ENCODE measurements at regions not wholly inside any gene's neighbourhood (a gene's known extent, or its start where the extent isn't known, plus 50 kb on each side); places are given as distances from the start of the nearest gene placed in this dataset.

DNA sequence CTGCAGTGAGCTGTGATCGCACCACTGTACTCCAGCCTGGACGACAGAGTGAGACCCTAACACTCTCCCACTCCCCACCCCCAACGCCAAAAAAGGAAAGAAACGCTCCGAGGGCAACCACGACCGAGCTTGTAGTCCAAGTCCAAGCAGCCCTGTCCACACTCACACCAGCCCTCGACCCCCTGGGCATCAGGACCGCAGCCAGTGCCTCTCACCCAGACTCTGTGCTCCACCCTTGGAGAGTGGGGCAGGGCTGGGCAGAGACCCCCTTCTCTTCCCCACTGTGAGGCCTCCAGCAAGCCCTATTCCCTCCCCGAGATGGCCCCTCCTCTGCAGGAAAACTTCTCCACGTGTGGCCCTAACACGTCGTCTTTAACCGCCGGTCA is 82.6 kb downstream of the FOXL3 start:
- TF ChIP-seq, protein P1, sequence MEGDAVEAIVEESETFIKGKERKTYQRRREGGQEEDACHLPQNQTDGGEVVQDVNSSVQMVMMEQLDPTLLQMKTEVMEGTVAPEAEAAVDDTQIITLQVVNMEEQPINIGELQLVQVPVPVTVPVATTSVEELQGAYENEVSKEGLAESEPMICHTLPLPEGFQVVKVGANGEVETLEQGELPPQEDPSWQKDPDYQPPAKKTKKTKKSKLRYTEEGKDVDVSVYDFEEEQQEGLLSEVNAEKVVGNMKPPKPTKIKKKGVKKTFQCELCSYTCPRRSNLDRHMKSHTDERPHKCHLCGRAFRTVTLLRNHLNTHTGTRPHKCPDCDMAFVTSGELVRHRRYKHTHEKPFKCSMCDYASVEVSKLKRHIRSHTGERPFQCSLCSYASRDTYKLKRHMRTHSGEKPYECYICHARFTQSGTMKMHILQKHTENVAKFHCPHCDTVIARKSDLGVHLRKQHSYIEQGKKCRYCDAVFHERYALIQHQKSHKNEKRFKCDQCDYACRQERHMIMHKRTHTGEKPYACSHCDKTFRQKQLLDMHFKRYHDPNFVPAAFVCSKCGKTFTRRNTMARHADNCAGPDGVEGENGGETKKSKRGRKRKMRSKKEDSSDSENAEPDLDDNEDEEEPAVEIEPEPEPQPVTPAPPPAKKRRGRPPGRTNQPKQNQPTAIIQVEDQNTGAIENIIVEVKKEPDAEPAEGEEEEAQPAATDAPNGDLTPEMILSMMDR (IDR thresholded peaks at IDR 0.05; ENCODE audit: control insufficient read depth, extremely low read depth, insufficient read depth): no peak
- no peak overlapping the region for H3K4me3 ChIP-seq (ENCODE audit: low read depth, low read length)
- no peak for DNase-seq (ENCODE audit: low read depth)

DNA sequence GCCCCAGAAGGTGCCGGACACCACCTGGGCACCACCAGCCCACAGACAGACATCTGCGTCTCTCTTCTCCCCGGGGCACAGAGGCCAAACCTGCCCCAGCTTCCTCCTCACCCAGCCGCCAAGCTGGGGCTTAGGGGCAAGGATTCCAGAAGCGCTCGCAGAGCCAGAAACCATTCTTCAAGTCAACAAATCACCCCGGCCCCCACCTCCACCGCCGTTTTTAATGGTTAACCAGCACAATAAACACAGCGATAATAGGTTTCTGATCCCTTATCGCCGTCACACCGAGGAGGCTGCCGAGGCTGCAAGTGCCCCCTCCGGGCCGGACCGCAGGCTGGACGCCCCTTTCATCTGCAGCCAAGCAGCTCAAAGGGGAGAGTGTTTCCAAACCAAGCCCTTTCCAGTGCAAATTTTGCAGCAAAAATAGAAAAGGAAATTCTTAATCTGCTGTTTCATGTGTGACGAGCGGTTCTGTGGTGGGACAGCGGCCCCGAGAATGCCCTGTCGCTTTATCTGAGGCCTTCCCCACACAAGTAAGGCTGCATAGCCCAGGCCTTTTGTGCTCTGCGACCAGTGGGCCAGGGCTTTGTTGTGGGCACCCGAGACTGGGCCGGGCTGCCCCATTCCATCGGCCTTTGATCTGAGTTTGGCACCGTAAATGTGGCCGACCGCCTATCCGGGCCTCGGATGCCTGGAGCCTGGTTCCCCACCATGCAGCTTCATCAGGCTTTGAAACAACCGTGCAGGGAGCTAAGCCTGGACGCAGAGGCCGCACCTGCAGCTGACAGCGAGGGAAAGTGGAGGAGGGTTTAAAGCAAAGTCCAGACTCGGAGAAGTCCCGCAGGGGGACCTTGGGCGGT is 83.2 kb downstream of the FOXL3 start:
- TF ChIP-seq, protein P1 (IDR thresholded peaks at IDR 0.05; ENCODE audit: control insufficient read depth, extremely low read depth, insufficient read depth): no peak
- no peak for DNase-seq (ENCODE audit: low read depth)
- no peak overlapping the region for H3K4me3 ChIP-seq (ENCODE audit: low read depth, low read length)

DNA sequence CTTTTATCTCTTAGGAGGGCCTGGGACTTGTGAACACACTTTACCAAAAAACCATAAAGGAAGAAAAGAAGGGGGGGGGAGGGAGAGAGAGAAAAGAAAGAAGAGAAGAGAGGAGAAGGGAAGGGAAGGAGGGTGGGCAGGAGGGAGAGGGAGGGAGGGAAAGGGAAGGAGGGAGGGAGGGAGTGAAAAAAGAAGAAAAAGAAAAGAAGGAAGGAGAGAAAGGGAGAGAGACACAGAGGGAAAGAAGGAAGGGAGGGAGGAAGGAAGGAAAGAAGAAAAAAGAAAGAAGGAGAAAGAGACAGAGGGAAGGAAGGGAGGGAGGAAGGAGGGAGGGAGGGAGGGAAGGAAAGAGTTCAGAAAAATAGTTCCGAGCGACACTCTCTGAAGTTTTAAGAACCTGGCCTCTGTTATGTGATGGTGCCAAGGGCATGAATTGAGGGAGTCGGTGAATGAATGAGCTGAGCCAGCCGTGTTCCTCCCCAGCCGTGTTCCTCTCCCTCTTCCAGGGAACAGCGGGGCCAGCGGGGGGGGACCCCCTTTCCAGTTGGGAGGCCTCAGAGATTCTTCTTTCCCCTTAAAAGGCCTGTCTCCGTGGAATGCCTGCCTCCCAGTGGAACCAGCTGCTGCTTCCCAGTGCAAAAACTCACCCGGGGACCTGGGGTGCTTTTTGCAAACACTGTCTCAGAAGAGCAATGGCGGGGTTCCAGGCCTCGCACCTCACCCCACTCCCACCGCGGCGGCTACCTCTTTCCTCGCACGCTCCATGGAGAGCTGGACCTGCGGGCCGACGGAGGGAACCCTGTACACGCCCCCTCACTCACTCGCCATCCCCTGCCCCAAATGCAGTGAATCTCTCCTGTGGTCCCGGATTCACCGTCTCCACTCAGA is 84.1 kb downstream of the FOXL3 start:
- no peak for DNase-seq (ENCODE audit: low read depth)
- TF ChIP-seq, protein P1 (IDR thresholded peaks at IDR 0.05; ENCODE audit: control insufficient read depth, extremely low read depth, insufficient read depth): no peak
- no peak overlapping the region for H3K4me3 ChIP-seq (ENCODE audit: low read depth, low read length)

DNA sequence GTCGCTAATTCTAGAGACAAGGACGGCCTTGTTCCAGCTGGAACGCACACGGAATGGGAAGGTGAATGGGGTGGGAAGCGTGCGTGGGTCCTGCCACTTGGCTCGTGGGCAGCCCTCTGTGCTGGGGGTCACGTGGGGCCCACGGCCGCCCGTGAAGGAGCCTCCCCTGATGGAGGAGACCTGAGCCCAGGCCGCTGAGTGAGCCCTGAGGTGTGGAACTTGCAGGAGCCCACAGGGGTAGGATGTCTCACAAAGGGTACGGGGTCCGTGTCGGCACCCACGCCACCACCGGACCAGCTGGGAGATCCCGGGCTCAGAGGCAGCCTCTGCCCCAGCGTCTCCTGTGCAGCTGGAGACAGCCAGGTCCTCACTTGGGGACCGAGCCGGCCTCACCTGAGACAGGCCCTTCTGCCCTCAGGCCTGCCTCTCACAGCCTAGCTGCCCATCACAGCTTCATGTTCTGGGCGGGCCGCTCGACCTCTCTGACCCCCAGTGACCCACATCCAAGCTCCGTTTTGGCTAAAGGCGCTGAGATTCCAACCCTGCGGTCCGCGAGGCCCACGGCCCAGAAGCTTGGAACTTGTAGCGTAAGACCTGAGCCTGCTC is 84.8 kb downstream of the FOXL3 start:
- no peak overlapping the region for H3K4me3 ChIP-seq (ENCODE audit: low read depth, low read length)
- TF ChIP-seq, protein P1 (IDR thresholded peaks at IDR 0.05; ENCODE audit: control insufficient read depth, extremely low read depth, insufficient read depth): no peak
- no peak for DNase-seq (ENCODE audit: low read depth)

DNA sequence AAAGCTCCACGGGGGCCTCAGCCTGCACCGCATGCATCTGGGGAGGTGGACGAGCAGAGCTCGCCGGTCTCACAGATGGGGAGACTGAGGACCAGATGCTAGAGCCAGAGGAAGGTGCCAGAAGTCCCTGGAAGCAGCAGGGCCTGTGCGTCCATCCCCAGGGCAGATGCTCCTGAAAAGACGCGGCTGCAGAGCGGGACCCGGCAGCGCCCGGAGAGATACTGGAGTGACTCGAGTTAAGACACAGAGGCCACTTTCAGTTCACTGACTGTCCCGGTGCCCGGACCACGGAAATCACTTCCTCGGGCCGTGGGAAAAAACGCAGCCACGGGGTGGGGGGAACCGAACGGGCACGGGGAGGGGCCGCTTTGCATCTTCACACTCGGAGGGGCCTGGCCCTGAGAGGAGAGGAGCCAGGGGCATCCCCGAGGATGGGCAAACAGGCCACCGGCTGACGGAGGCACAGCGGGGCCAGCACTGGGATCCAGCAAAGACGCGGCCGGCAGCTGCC is 85.4 kb downstream of the FOXL3 start:
- TF ChIP-seq, protein P1 (IDR thresholded peaks at IDR 0.05; ENCODE audit: control insufficient read depth, extremely low read depth, insufficient read depth): no peak
- H3K4me3 ChIP-seq (ENCODE audit: low read depth, low read length): no peak overlapping the region
- DNase-seq (ENCODE audit: low read depth): no peak

DNA sequence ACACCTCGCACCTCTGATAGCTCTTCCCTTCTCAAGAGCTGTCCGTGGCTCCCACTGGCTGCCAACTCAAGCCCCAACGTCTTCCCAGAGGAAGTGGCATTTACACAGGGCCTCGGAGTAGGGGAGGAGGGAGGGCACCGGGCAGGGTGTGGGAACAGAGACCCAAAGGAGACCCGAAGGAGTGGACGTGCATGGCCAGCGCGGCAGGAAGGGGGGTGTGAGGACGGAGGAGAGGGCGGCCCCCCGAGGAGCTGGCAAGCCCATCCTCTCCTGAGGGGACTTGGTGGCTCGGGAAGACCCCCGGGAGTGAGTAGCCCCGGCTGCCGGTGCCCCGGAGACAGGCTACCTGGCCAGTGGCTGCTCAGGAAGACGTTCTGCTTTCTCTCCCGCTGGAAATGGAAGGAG is 85.9 kb downstream of the FOXL3 start:
- H3K4me3 ChIP-seq (ENCODE audit: low read depth, low read length): no peak overlapping the region
- DNase-seq (ENCODE audit: low read depth): no peak
- TF ChIP-seq, protein P1 (IDR thresholded peaks at IDR 0.05; ENCODE audit: control insufficient read depth, extremely low read depth, insufficient read depth): no peak
